HFFc6 (cell line): ENCODE measurements at regions not wholly inside any gene's neighbourhood (a gene's known extent, or its start where the extent isn't known, plus 50 kb on each side); places are given as distances from the start of the nearest gene placed in this dataset.

Source experiments
- DNase-seq: peaks from one replicate; pipeline ENCODE4 v3.0.0-alpha.2; 2018
- H3K27ac Mint-ChIP-seq: 2 replicates; pipeline ENCODE4 v1.8.0; 2020; ENCODE audit warnings: mild to moderate bottlenecking, mixed read lengths
- H3K27me3 Mint-ChIP-seq: 2 replicates; pipeline ENCODE4 v1.8.0; 2021; ENCODE audit warnings: mild to moderate bottlenecking, moderate library complexity, mixed read lengths; ENCODE audit not compliant: insufficient read depth
- H3K36me3 Mint-ChIP-seq: 2 replicates; pipeline ENCODE4 v1.8.0; 2021; ENCODE audit warnings: low read depth, mixed read lengths
- H3K4me1 Mint-ChIP-seq: 2 replicates; pipeline ENCODE4 v1.8.0; 2020; ENCODE audit warnings: low read depth, mixed read lengths
- H3K4me3 Mint-ChIP-seq: 2 replicates; pipeline ENCODE4 v1.8.0; 2020; ENCODE audit warnings: mild to moderate bottlenecking, moderate library complexity, mixed read lengths
- H3K9me3 Mint-ChIP-seq: 2 replicates; pipeline ENCODE4 v1.8.0; 2020; ENCODE audit warnings: mild to moderate bottlenecking, mixed read lengths
- TF ChIP-seq, protein P1 (sequence below): fragments of 200-600 bp; sonication (generic); IDR thresholded peaks from 2 replicates; pipeline ENCODE4 v1.5.0; 2021; ENCODE audit warnings: antibody characterized with exemption, mild to moderate bottlenecking

DNA sequence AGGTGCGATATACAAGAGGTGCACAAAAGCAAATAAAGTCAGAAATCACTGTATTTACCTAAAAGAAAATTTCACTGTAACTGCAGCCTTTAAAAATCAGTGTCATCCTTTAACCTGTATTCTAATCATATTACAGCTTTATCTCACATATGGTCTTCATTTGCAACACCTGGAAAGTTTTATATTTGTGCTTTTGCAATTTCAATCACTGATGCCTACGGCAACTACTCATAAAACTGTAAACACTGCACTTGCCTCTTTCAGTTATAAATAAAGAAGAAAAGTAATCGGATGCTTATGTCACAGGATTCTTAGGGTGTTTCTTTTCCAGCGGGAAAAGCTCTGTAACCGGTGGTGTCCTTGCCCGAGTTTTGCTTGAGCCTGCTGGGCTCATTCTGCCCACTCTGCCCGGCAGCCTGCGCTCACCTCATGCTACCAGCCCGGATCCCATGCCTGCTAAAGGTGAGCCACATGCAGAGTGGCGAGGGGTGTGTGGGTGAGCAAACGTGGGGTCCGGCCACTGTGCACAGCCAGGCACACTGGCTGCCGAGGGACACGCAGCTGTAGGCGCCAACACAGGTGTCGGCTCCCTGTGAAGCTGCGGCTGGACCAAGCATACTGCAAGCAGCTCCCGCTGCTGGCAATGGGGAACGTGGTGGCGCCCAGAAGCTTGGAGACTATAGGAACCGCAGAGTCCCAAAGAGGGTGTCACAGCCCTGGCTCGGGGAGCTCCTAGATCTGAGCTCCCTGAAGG lies 56.3 kb upstream of the ABCB5 start:
- Mint-ChIP-seq H3K9me3 (peaks cover 14% of the 10 kb centered on the region), H3K36me3 (no peaks in the 10 kb centered on the region), H3K27me3 (no peaks in the 10 kb centered on the region; the same call in 1 of the 2 replicates), H3K4me3 (no peak overlapping the region), H3K27ac (no peak overlapping the region), H3K4me1 (no peaks in the 10 kb centered on the region)
- TF ChIP-seq, protein P1, sequence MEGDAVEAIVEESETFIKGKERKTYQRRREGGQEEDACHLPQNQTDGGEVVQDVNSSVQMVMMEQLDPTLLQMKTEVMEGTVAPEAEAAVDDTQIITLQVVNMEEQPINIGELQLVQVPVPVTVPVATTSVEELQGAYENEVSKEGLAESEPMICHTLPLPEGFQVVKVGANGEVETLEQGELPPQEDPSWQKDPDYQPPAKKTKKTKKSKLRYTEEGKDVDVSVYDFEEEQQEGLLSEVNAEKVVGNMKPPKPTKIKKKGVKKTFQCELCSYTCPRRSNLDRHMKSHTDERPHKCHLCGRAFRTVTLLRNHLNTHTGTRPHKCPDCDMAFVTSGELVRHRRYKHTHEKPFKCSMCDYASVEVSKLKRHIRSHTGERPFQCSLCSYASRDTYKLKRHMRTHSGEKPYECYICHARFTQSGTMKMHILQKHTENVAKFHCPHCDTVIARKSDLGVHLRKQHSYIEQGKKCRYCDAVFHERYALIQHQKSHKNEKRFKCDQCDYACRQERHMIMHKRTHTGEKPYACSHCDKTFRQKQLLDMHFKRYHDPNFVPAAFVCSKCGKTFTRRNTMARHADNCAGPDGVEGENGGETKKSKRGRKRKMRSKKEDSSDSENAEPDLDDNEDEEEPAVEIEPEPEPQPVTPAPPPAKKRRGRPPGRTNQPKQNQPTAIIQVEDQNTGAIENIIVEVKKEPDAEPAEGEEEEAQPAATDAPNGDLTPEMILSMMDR = no peak
- no peak for DNase-seq

DNA sequence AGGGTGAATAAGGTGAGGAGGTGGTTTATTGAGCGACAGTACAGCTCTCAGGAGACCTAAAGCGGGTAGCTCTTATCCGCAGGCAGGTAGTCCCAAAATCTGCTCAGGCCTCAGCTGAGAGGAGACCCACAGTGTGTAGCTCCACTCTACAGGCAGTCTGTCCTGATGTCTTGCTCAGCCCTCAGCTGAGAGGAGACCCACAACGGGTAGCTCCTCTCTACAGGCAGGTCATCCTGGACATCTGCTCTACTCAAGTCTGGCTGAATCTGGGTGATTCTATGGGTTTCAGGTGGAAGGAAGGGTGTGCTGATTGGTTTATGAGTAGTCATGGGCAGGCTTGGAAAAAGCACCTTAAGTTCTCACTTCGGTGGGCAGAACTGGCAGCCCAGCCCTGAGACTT lies 55.6 kb upstream of the ABCB5 start:
- Mint-ChIP-seq H3K9me3 (peaks cover 14% of the 10 kb centered on the region), H3K27ac (no peak overlapping the region), H3K4me3 (no peak overlapping the region), H3K36me3 (no peaks in the 10 kb centered on the region), H3K4me1 (no peaks in the 10 kb centered on the region), H3K27me3 (no peaks in the 10 kb centered on the region; the same call in 1 of the 2 replicates)
- TF ChIP-seq, protein P1 = no peak
- no peak for DNase-seq

DNA sequence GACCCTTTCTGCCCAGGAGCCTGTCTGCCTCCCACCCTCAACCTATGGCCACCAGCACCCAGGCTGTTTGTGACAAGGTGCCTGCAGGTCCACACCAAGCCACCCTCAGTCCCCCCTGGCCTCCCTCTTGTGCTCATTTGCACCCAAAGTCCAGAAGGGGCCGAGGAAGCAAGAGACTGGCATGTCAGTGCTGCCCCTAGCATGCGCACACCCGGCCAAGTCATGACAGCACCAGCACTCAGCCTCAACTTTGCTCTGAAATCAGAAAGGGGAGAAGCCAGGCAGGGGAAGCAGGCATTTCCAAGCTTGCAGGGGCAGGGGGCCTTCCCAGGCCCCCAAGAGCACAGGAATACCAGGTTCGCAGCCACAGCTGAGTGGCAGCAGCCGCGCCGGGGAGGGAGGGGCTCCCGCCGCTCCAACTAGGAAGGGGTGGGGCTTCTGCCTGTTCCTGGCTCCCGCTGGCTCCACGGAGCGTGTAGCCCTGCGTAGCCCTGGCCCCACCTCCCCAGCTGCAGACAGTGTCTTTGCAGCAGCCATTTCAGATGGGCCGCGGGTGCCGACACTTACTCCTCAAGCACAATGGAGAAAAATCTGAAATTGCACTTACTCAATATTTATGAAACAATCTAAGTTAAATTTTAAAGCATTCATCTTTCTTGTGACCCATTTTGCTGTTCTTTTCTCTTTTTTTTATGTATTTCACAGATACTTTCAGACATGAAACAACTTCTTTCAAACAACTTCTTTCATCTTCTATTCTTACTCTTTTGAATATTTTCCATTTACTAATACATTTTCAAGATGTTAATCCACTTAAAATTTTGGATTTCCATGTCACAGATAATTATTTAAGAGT lies 54.9 kb upstream of the ABCB5 start:
- Mint-ChIP-seq H3K9me3 (peaks cover 14% of the 10 kb centered on the region), H3K27me3 (no peaks in the 10 kb centered on the region; the same call in 1 of the 2 replicates), H3K4me3 (no peak overlapping the region), H3K4me1 (no peaks in the 10 kb centered on the region), H3K27ac (no peak overlapping the region), H3K36me3 (no peaks in the 10 kb centered on the region)
- TF ChIP-seq, protein P1 = no peak
- no peak for DNase-seq

DNA sequence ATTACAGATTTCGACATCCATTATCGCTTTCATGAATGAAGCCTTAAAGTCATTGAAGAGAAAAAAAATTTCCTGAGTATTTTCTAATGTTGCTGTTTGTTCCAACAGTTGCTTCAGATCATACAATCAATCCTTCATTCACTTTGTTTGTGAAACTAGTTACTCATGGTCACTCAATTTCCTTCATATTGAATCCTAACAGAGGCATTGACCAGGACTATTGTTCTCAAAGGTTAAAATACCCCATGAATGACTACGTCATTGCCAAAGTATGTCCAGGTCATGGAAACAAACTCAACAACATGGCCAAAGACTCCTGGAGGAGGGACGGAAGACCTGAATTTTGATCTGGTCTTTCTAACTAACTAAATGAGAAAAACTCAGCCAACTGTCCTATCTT lies 54.0 kb upstream of the ABCB5 start:
- Mint-ChIP-seq H3K4me3 (no peak overlapping the region), H3K4me1 (no peaks in the 10 kb centered on the region), H3K9me3 (peaks cover 14% of the 10 kb centered on the region), H3K27ac (no peak overlapping the region), H3K36me3 (no peaks in the 10 kb centered on the region), H3K27me3 (no peaks in the 10 kb centered on the region; the same call in 1 of the 2 replicates)
- DNase-seq = no peak
- TF ChIP-seq, protein P1 = no peak

DNA sequence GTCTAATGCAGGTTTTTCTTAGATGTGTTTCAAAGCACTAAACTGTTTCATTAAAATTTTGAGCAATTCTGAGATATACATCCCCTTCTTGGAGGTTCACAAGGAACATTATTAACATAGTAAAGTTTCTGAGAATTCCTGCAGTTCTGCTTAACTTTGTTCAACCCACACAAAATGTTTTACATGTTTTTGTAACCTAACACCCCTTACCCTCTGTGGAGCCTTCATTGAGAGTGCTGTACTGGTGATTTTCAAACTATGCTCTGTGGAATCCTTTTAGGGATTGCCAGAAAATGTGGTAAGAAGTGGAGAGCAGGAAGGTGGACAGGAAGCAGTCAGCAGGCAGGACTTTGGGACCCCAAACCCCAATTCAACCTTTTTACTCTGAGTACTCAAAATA lies 53.6 kb upstream of the ABCB5 start:
- H3K27me3 Mint-ChIP-seq = no peaks in the 10 kb centered on the region; the same call in 1 of the 2 replicates
- no peaks in the 10 kb centered on the region for H3K4me1 Mint-ChIP-seq
- H3K4me3 Mint-ChIP-seq = no peak overlapping the region
- TF ChIP-seq, protein P1 = no peak
- DNase-seq = no peak
- peaks cover 15% of the 10 kb centered on the region for H3K9me3 Mint-ChIP-seq
- H3K36me3 Mint-ChIP-seq = no peaks in the 10 kb centered on the region
- no peak overlapping the region for H3K27ac Mint-ChIP-seq
